ENCODE measurements at regions not wholly inside any gene's neighbourhood (a gene's known extent, or its start where the extent isn't known, plus 50 kb on each side); places are given as distances from the start of the nearest gene placed in this dataset.

DNA sequence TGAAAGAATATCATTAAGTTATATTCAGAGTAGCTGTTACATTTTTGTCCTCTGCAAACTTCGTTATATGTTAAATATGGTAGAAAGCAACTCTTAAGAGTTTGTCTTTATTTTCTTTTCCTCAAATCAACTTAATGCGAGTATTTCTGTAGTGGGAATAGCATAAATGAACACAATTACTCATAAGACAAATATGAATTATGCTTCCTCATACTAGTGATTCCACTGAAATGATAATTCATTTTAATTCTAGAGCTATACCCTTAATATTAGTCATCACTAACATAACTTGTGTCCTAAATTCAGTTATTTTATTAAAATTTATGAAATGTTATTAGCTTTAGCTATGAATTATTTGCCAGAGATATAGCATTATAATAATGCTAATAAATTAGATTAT is 820.6 kb upstream of the KCND2 start:
- intact Hi-C loops (cut with micrococcal nuclease) (no loop called here), in situ Hi-C loops (cut with MboI; ENCODE audit: low sequenced_read_pairs) (no loop called here), dilution Hi-C loops (cut with HindIII; ENCODE audit: low sequenced_read_pairs, unreplicated experiment) (no loop called here)
- no peaks in the 10 kb centered on the region for H3K9me1 ChIP-seq (ENCODE audit: insufficient read depth, low read length)
- ATAC-seq (ENCODE audit: low read depth) (no peak), DNase-seq (no peak)
- H2BK120ac ChIP-seq (ENCODE audit: low read depth, low read length), result no peak overlapping the region
- ChIA-PET POLR2A (ENCODE audit: unreplicated experiment) (no interaction called here), CTCF (no interaction called here)
- H3K18ac ChIP-seq (ENCODE audit: low read depth, low read length), result no peak overlapping the region
- H3K56ac ChIP-seq (ENCODE audit: extremely low read depth, insufficient read depth, low read length), result no peak overlapping the region
- no peak overlapping the region for H3K4ac ChIP-seq (ENCODE audit: low read depth, low read length)
- H4K20me1 ChIP-seq (ENCODE audit: insufficient read depth, low read length), result no peaks in the 10 kb centered on the region
- H4K91ac ChIP-seq (ENCODE audit: insufficient read depth, low read depth, low read length), result no peak overlapping the region
- no peak overlapping the region for H3K14ac ChIP-seq (replicated peaks; ENCODE audit: low read depth, low read length)
- H3K23ac ChIP-seq (ENCODE audit: low read depth, low read length), result no peak overlapping the region
- no peak overlapping the region for H2BK15ac ChIP-seq (ENCODE audit: low read depth, low read length)
- peaks cover 11% of the 10 kb centered on the region for H3K9me3 ChIP-seq (ENCODE audit: control insufficient read depth, insufficient read depth, low read length)
- no peaks in the 10 kb centered on the region for H3K4me1 ChIP-seq (ENCODE audit: control insufficient read depth, insufficient read depth, low read length)
- no peak overlapping the region for H2AK5ac ChIP-seq (ENCODE audit: low read depth, low read length)
- H2BK5ac ChIP-seq (ENCODE audit: low read depth, low read length, poor library complexity, severe bottlenecking), result no peak overlapping the region
- H3K4me2 ChIP-seq (ENCODE audit: low read depth, low read length), result no peak overlapping the region
- no peak overlapping the region for H2BK20ac ChIP-seq (ENCODE audit: low read depth, low read length)
- no peaks in the 10 kb centered on the region for H3K36me3 ChIP-seq (ENCODE audit: control insufficient read depth, insufficient read depth, low read length)
- BruUV-seq (replicated peaks), result no TSS peak
- no peaks in the 10 kb centered on the region for H3K79me1 ChIP-seq (ENCODE audit: low read depth in 1 of 2, low read length in 2 of 2)
- TF ChIP-seq POLR2A (IDR thresholded peaks at IDR 0.05; ENCODE audit: low read depth, low read length) (no peak), CHD1 (IDR thresholded peaks at IDR 0.05; ENCODE audit: low read depth, low read length) (no peak), BHLHE40 (IDR thresholded peaks at IDR 0.05; ENCODE audit: low read depth, low read length) (no peak), RFX5 (IDR thresholded peaks at IDR 0.05; ENCODE audit: low read depth, low read length) (no peak), MAFK (IDR thresholded peaks at IDR 0.05; ENCODE audit: low read depth, low read length) (no peak), NFE2L2 (IDR thresholded peaks at IDR 0.05; ENCODE audit: low read depth, low read length) (no peak), FOS (IDR thresholded peaks at IDR 0.05; ENCODE audit: low read depth, low read length) (no peak), RCOR1 (IDR thresholded peaks at IDR 0.05; ENCODE audit: insufficient replicate concordance, low read length) (no peak), RAD21 (IDR thresholded peaks at IDR 0.05; ENCODE audit: low read length) (no peak), MAZ (IDR thresholded peaks at IDR 0.05; ENCODE audit: borderline replicate concordance, low read depth, low read length) (no peak), SMC3 (IDR thresholded peaks at IDR 0.05; ENCODE audit: low read depth, low read length) (no peak), CEBPB (IDR thresholded peaks at IDR 0.05; ENCODE audit: low read depth, low read length) (no peak)
- TF ChIP-seq, protein P1, sequence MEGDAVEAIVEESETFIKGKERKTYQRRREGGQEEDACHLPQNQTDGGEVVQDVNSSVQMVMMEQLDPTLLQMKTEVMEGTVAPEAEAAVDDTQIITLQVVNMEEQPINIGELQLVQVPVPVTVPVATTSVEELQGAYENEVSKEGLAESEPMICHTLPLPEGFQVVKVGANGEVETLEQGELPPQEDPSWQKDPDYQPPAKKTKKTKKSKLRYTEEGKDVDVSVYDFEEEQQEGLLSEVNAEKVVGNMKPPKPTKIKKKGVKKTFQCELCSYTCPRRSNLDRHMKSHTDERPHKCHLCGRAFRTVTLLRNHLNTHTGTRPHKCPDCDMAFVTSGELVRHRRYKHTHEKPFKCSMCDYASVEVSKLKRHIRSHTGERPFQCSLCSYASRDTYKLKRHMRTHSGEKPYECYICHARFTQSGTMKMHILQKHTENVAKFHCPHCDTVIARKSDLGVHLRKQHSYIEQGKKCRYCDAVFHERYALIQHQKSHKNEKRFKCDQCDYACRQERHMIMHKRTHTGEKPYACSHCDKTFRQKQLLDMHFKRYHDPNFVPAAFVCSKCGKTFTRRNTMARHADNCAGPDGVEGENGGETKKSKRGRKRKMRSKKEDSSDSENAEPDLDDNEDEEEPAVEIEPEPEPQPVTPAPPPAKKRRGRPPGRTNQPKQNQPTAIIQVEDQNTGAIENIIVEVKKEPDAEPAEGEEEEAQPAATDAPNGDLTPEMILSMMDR (conservative IDR thresholded peaks at IDR 0.05; ENCODE audit: low read depth, low read length), result no peak
- TF ChIP-seq, protein P2, sequence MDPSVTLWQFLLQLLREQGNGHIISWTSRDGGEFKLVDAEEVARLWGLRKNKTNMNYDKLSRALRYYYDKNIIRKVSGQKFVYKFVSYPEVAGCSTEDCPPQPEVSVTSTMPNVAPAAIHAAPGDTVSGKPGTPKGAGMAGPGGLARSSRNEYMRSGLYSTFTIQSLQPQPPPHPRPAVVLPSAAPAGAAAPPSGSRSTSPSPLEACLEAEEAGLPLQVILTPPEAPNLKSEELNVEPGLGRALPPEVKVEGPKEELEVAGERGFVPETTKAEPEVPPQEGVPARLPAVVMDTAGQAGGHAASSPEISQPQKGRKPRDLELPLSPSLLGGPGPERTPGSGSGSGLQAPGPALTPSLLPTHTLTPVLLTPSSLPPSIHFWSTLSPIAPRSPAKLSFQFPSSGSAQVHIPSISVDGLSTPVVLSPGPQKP (IDR thresholded peaks at IDR 0.05; ENCODE audit: borderline replicate concordance, low read depth, low read length), result no peak
- TF ChIP-seq, protein P3, sequence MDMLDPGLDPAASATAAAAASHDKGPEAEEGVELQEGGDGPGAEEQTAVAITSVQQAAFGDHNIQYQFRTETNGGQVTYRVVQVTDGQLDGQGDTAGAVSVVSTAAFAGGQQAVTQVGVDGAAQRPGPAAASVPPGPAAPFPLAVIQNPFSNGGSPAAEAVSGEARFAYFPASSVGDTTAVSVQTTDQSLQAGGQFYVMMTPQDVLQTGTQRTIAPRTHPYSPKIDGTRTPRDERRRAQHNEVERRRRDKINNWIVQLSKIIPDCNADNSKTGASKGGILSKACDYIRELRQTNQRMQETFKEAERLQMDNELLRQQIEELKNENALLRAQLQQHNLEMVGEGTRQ (IDR thresholded peaks at IDR 0.05; ENCODE audit: low read depth, low read length), result no peak
- H3K27me3 ChIP-seq (ENCODE audit: control insufficient read depth, insufficient read depth, low read length), result no peaks in the 10 kb centered on the region
- H3K27ac ChIP-seq (ENCODE audit: insufficient read depth, low read length), result no peak overlapping the region
- H2AFZ ChIP-seq (replicated peaks; ENCODE audit: low read length, poor library complexity), result no peak overlapping the region
- no peak overlapping the region for H4K5ac ChIP-seq (ENCODE audit: low read depth, low read length)
- no peak overlapping the region for H2AK9ac ChIP-seq (replicated peaks; ENCODE audit: low read depth, low read length, poor library complexity)
- no peak overlapping the region for H4K8ac ChIP-seq (ENCODE audit: low read depth in 2 of 2, low read length in 2 of 2)
- no CpG with 5 or more reads among the region's 2 CpGs for WGBS, 2 experiments (ENCODE audit: extremely low coverage in 2 of 2, insufficient read length in 1 of 2)
- no peak overlapping the region for H3K4me3 ChIP-seq (ENCODE audit: insufficient read depth, low read depth, low read length)
- H3K9ac ChIP-seq (ENCODE audit: low read depth, low read length), result no peak overlapping the region

Data from IMR-90 (cell line).